ENCODE measurements at regions not wholly inside any gene's neighbourhood (a gene's known extent, or its start where the extent isn't known, plus 50 kb on each side); places are given as distances from the start of the nearest gene placed in this dataset.
A peak's percentile ranks its signal among the peaks of the same experiment; 100 is the strongest.

- Mint-ChIP-seq H3K27ac (no peak overlapping the region), H3K27me3 (ENCODE audit: low read depth) (no peaks in the 10 kb centered on the region), H3K36me3 (ENCODE audit: insufficient read depth in 2 of 2) (peaks cover 7 to 8% of the 10 kb centered on the region in 2 donors), H3K4me3 (no peak overlapping the region), H3K4me1 (ENCODE audit: low read depth) (no peaks in the 10 kb centered on the region), H3K9me3 (peaks cover 12 to 19% of the 10 kb centered on the region in 2 donors)
- DNase-seq (no peak), ATAC-seq (replicated peaks in 1 of 2) (no peak)
Measured at GRCh38 chr11:122459064-122459463, 196.5 kb upstream of the UBASH3B start.

DNA sequence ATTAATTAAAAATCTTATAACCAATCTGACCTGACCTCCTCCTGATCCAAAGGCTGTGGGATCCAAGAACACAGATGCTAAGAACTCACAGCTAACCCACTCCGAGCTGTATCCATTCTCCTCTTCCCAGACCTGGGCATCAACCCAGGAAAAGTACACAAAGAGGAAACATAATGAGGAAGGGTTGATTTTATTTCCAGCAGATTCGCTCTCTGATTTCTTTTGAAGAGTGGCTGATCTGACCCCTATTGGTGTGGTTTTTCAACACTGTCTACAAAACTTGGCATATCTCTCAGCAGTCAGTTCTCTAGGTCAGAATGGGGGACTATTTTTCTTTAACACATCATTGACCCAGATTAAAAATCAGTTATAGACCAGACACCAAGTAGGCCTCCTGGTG is 201.9 kb upstream of the UBASH3B start:
- H3K36me3 Mint-ChIP-seq (ENCODE audit: insufficient read depth in 2 of 2): peaks cover 0 to 2% of the 10 kb centered on the region in 2 donors
- H3K9me3 Mint-ChIP-seq: peaks cover 6 to 7% of the 10 kb centered on the region in 2 donors
- H3K27me3 Mint-ChIP-seq (ENCODE audit: low read depth): peaks cover 4% of the 10 kb centered on the region
- no peak overlapping the region for H3K27ac Mint-ChIP-seq
- H3K4me1 Mint-ChIP-seq (ENCODE audit: low read depth): no peaks in the 10 kb centered on the region
- ATAC-seq (replicated peaks in 1 of 2) (no peak), DNase-seq (no peak)
- H3K4me3 Mint-ChIP-seq: no peak overlapping the region

DNA sequence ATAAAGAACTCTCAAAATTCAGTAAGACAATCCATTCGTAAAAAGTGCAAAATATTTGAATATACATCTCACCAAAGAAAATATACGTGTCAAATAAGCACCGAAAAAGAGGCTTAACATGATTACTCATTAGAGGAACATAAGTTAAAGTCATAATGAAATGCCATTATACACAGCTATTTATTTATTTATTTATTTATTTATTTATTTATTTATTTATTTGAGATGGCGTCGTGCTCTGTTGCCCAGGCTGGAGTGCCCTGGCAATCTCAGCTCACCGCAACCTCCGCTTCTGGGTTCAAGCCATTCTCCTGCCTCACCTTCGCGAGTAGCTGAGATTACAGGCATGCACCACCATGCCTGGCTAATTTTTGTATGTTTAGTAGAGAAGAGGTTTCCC is 203.6 kb upstream of the UBASH3B start:
- Mint-ChIP-seq H3K4me1 (ENCODE audit: low read depth) (no peaks in the 10 kb centered on the region), H3K27me3 (ENCODE audit: low read depth) (peaks cover 4% of the 10 kb centered on the region), H3K9me3 (peaks cover 0 to 3% of the 10 kb centered on the region in 2 donors), H3K4me3 (no peak overlapping the region), H3K27ac (no peak overlapping the region), H3K36me3 (ENCODE audit: insufficient read depth in 2 of 2) (no peaks in the 10 kb centered on the region)
- DNase-seq (no peak), ATAC-seq (replicated peaks in 1 of 2) (no peak)

DNA sequence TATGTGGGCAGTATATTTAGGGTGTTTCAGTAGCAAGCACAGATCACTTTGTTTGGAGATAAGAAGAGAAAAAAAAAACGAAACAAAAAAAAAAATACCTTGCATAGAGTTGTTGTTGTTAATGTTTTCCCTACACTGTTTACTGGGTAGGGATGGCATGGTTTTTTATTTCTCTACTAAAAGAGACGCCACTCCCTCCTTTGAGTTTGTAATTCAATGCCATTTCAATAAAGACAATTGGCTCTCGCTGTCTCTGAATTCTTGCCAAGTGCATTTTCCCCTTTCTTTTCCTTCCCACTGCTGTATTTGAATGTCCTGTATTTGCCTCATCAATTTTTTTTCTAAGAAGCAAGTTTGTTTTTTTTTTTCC is 213.9 kb upstream of the UBASH3B start:
- no peak overlapping the region for H3K4me3 Mint-ChIP-seq
- H3K4me1 Mint-ChIP-seq (ENCODE audit: low read depth): no peaks in the 10 kb centered on the region
- no peaks in the 10 kb centered on the region for H3K9me3 Mint-ChIP-seq
- H3K27ac Mint-ChIP-seq: no peak overlapping the region
- H3K36me3 Mint-ChIP-seq (ENCODE audit: insufficient read depth in 2 of 2): no peaks in the 10 kb centered on the region
- ATAC-seq (replicated peaks in 1 of 2): no peak
- DNase-seq: no peak
- peaks cover 7% of the 10 kb centered on the region for H3K27me3 Mint-ChIP-seq (ENCODE audit: low read depth)

DNA sequence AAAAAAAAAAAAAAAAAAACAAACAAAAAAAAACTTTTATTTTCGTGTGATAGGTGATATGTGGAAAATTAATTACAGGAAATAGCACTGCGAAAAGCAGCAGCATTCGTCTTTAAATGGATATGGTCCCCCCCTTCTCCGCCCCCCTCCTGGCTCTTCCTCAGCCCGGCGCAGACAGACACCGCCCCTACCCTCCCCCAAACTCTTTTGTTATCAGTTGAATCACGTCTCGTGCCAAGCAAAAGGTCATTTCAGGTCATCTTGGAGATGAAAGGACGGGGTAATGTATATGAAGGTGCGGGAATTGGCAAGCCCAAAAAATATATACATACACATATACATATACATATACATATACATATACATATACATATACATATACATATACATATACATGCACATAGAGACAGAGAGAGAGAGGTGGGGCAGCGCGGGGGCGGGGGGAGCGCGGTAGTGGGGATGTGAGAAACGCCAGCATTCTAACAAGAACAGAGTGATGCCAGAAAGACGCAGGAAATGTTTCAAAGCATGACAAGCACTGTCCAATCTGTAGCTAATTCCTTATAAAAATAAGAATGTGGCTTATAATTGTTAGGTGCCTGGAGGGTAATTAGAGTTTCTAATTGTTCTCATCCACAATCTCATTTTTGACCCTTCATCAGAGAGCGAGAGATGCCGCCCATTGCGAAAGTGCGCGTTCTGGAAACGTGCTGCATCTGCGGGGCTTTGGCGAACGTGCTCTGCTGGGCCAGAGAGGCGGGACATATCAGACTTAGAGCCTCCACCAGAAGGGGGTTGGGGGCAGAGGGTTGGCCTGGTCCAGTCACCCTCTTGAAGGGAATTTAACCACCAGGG is 214.5 kb upstream of the UBASH3B start:
- peaks cover 7% of the 10 kb centered on the region for H3K27me3 Mint-ChIP-seq (ENCODE audit: low read depth)
- no peaks in the 10 kb centered on the region for H3K36me3 Mint-ChIP-seq (ENCODE audit: insufficient read depth in 2 of 2)
- peak overlapping the region in 1 of 2 donors; percentile 42 for H3K4me3 Mint-ChIP-seq
- no peaks in the 10 kb centered on the region for H3K4me1 Mint-ChIP-seq (ENCODE audit: low read depth)
- peak in 1 of 2 donors; percentile 23 for ATAC-seq (replicated peaks in 1 of 2)
- H3K27ac Mint-ChIP-seq: no peak overlapping the region
- no peaks in the 10 kb centered on the region for H3K9me3 Mint-ChIP-seq
- no peak for DNase-seq

DNA sequence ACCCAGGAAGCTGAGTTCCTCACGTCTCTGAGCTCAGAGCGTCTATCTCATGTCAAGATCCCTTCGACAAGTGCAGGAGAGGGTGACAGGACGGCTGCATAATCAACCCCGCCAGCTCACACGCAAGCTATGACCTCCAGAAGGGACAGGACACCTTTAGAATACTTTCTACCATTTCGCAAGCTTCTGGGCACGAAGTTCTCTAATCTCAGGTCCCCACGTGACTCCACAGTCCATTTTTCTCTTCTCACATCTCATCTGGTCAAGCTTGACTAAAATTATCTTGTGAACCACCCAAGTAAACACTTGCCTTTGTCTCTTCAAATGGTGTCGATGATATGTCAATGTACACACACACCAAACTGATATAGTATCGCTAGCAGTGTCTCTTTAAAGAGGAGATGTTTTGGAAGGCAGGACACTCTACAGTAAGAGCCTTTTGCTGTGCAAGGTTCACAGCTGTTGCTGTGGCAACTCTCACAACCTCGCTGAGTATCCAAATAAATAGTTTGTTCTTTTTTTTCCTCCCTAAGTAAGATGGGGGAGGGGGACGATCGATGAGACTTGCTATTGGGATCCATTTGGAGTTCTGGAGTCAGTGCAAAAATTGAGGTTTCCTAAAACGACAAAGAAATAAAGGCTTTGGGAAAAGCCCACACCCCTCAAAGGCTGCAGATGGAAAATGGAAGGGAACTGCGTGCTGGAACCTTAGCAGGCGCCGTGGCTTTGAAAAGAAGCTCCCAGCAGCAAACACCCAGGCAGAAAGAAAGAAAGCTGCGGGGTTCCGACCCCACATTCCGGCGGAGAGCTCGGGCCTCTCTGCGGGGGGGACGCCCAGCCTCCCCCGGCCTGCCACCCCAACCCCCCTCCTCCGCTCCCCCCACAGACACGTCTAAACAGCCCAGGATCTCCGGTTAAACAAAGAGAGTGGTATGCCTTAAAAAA is 215.4 kb upstream of the UBASH3B start:
- peaks cover 7% of the 10 kb centered on the region for H3K27me3 Mint-ChIP-seq (ENCODE audit: low read depth)
- no peak for ATAC-seq (replicated peaks in 1 of 2)
- no peak overlapping the region for H3K27ac Mint-ChIP-seq
- H3K4me1 Mint-ChIP-seq (ENCODE audit: low read depth): no peaks in the 10 kb centered on the region
- peak overlapping the region; percentile 42 for H3K4me3 Mint-ChIP-seq
- H3K36me3 Mint-ChIP-seq (ENCODE audit: insufficient read depth in 2 of 2): no peaks in the 10 kb centered on the region
- H3K9me3 Mint-ChIP-seq: no peaks in the 10 kb centered on the region
- DNase-seq: no peak

GRCh38 chr11:122436188-122436555 is 219.3 kb upstream of the UBASH3B start:
- Mint-ChIP-seq H3K4me1 (ENCODE audit: low read depth) (no peaks in the 10 kb centered on the region), H3K4me3 (no peak overlapping the region), H3K36me3 (ENCODE audit: insufficient read depth in 2 of 2) (no peaks in the 10 kb centered on the region), H3K27me3 (ENCODE audit: low read depth) (peaks cover 7% of the 10 kb centered on the region), H3K9me3 (no peaks in the 10 kb centered on the region), H3K27ac (no peak overlapping the region)
- ATAC-seq (replicated peaks in 1 of 2): no peak
- DNase-seq: no peak

- H3K4me1 Mint-ChIP-seq (ENCODE audit: low read depth): no peaks in the 10 kb centered on the region
- peaks cover 7% of the 10 kb centered on the region for H3K27me3 Mint-ChIP-seq (ENCODE audit: low read depth)
- no peaks in the 10 kb centered on the region for H3K9me3 Mint-ChIP-seq
- H3K36me3 Mint-ChIP-seq (ENCODE audit: insufficient read depth in 2 of 2): no peaks in the 10 kb centered on the region
- no peak for ATAC-seq (replicated peaks in 1 of 2)
- H3K4me3 Mint-ChIP-seq: no peak overlapping the region
- H3K27ac Mint-ChIP-seq: no peak overlapping the region
- DNase-seq: no peak
Measured at GRCh38 chr11:122435540-122436187, 219.9 kb upstream of the UBASH3B start.

DNA sequence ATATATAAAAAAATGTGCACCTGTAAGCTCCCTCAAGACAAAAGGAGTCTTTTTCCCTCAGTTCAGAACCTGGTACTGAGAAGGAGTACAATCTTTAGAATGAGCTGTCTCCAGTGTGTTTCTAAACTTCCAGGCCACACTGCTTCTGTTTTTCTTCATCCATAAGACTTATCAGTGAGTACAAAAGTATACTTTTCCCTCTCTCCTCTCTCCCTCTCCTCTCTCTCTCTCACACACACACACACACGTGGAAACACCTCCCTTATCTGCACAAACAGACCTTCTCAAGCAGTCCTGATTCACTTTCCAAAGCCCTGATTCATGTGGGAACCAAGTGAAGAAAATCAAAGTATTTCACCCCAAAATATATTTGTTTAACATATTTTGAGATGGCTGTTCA is 220.7 kb upstream of the UBASH3B start:
- Mint-ChIP-seq H3K4me3 (no peak overlapping the region), H3K27me3 (ENCODE audit: low read depth) (peaks cover 7% of the 10 kb centered on the region), H3K36me3 (ENCODE audit: insufficient read depth in 2 of 2) (no peaks in the 10 kb centered on the region), H3K4me1 (ENCODE audit: low read depth) (no peaks in the 10 kb centered on the region), H3K9me3 (no peaks in the 10 kb centered on the region), H3K27ac (no peak overlapping the region)
- no peak for ATAC-seq (replicated peaks in 1 of 2)
- DNase-seq: no peak

GRCh38 chr11:122430490-122430889 is 225.0 kb upstream of the UBASH3B start:
- H3K4me3 Mint-ChIP-seq: no peak overlapping the region
- ATAC-seq (replicated peaks in 1 of 2) (no peak), DNase-seq (no peak)
- no peaks in the 10 kb centered on the region for H3K4me1 Mint-ChIP-seq (ENCODE audit: low read depth)
- no peaks in the 10 kb centered on the region for H3K27me3 Mint-ChIP-seq (ENCODE audit: low read depth)
- H3K36me3 Mint-ChIP-seq (ENCODE audit: insufficient read depth in 2 of 2): no peaks in the 10 kb centered on the region
- no peaks in the 10 kb centered on the region for H3K9me3 Mint-ChIP-seq
- no peak overlapping the region for H3K27ac Mint-ChIP-seq

GRCh38 chr11:122426073-122426472 is 229.4 kb upstream of the UBASH3B start:
- no peaks in the 10 kb centered on the region for H3K4me1 Mint-ChIP-seq (ENCODE audit: low read depth)
- no peak overlapping the region for H3K4me3 Mint-ChIP-seq
- no peak for DNase-seq
- no peak for ATAC-seq (replicated peaks in 1 of 2)
- H3K27me3 Mint-ChIP-seq (ENCODE audit: low read depth): no peaks in the 10 kb centered on the region
- H3K36me3 Mint-ChIP-seq (ENCODE audit: insufficient read depth in 2 of 2): no peaks in the 10 kb centered on the region
- no peaks in the 10 kb centered on the region for H3K9me3 Mint-ChIP-seq
- H3K27ac Mint-ChIP-seq: no peak overlapping the region

GRCh38 chr11:122424636-122425035 is 230.9 kb upstream of the UBASH3B start:
- no peak for ATAC-seq (replicated peaks in 1 of 2)
- H3K36me3 Mint-ChIP-seq (ENCODE audit: insufficient read depth in 2 of 2): no peaks in the 10 kb centered on the region
- H3K9me3 Mint-ChIP-seq: no peaks in the 10 kb centered on the region
- no peak overlapping the region for H3K27ac Mint-ChIP-seq
- no peaks in the 10 kb centered on the region for H3K4me1 Mint-ChIP-seq (ENCODE audit: low read depth)
- DNase-seq: no peak
- H3K27me3 Mint-ChIP-seq (ENCODE audit: low read depth): no peaks in the 10 kb centered on the region
- no peak overlapping the region for H3K4me3 Mint-ChIP-seq

- no peak overlapping the region for H3K4me3 Mint-ChIP-seq
- ATAC-seq (replicated peaks in 1 of 2) (no peak), DNase-seq (no peak)
- H3K9me3 Mint-ChIP-seq: no peaks in the 10 kb centered on the region
- H3K4me1 Mint-ChIP-seq (ENCODE audit: low read depth): no peaks in the 10 kb centered on the region
- H3K27ac Mint-ChIP-seq: no peak overlapping the region
- no peaks in the 10 kb centered on the region for H3K36me3 Mint-ChIP-seq (ENCODE audit: insufficient read depth in 2 of 2)
- H3K27me3 Mint-ChIP-seq (ENCODE audit: low read depth): no peaks in the 10 kb centered on the region
Measured at GRCh38 chr11:122423886-122424285, 231.6 kb upstream of the UBASH3B start.

All from activated T-cell treated with anti-CD3 and anti-CD28 coated beads, Interleukin-2, amount 50 U/mL, for 72 hours (primary cell).